ENCODE measurements at regions not wholly inside any gene's neighbourhood (a gene's known extent, or its start where the extent isn't known, plus 50 kb on each side); places are given as distances from the start of the nearest gene placed in this dataset.

DNA sequence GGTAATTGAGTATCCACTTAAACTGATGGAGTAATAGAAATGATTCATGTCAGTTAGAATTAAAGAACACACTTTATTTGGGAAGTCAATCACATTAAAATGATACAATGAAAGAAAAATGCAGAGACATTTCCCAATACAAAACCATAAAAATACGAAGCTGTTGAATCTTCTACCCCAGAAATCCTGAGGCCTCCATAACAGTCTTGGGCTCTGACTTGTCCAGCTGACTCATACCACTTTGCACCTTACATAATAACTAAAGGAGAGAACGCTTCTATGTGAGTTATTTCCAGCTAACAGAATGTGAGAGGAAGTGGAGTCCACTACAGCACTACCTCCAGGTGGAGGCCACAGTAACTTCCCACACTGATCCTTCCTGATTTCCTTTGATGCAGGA, 305.0 kb downstream of the MRPS30 start:
- H2AFZ ChIP-seq (ENCODE audit: low read length) = no peak overlapping the region
- H3K4me2 ChIP-seq (ENCODE audit: low read depth, low read length) = no peak overlapping the region
- H3K9me3 ChIP-seq (replicated peaks; ENCODE audit: insufficient read depth, low read length) = no peaks in the 10 kb centered on the region
- TF ChIP-seq CTCF (IDR thresholded peaks at IDR 0.05; ENCODE audit: low read length) (no peak), EZH2 (optimal IDR thresholded peaks at IDR 0.05; ENCODE audit: low read depth, low read length) (no peak), EZH2phosphoT487 (IDR thresholded peaks at IDR 0.05; ENCODE audit: low read length) (no peak)
- H3K9ac ChIP-seq (ENCODE audit: low read length) = no peak overlapping the region
- no peak overlapping the region for H3K4me3 ChIP-seq (ENCODE audit: low read length)
- H3F3A ChIP-seq (ENCODE audit: insufficient read depth, low read length) = no peaks in the 10 kb centered on the region
- no peaks in the 10 kb centered on the region for H3K4me1 ChIP-seq (ENCODE audit: low read length)
- no peaks in the 10 kb centered on the region for H4K20me1 ChIP-seq (ENCODE audit: insufficient read depth, low read length)
- H3K9me2 ChIP-seq (replicated peaks; ENCODE audit: insufficient read depth, low read length) = no peaks in the 10 kb centered on the region
- no peak overlapping the region for H3K27ac ChIP-seq (ENCODE audit: low read length)
- H3K27me3 ChIP-seq (replicated peaks; ENCODE audit: insufficient read depth, low read length) = no peaks in the 10 kb centered on the region
- H3K36me3 ChIP-seq (replicated peaks; ENCODE audit: insufficient read depth, low read length) = no peaks in the 10 kb centered on the region
- DNase-seq = no peak
- no peaks in the 10 kb centered on the region for H3K79me2 ChIP-seq (ENCODE audit: low read length)

DNA sequence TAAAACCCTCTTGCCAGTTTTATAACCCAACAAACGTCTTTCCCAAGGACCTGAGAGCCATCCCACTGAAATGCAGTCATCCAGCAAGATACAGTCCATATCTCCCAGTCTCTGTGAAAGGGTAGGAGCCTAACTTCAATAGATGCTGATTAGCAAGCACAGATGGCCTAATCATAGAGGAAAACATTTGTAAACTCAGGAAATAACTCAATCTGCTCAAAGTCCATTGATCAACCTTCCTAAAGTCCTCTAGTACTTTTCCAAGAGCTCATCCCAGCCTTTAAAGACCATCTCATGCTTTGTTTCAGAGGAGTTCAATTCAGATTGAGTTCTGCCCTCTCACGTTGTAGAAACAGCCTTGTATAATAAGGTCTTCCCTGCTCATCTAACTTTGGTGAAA, 324.2 kb downstream of the MRPS30 start:
- Histone ChIP-seq H3K9me2 (replicated peaks; ENCODE audit: insufficient read depth, low read length) (no peaks in the 10 kb centered on the region), H3K79me2 (ENCODE audit: low read length) (no peaks in the 10 kb centered on the region), H3K4me2 (ENCODE audit: low read depth, low read length) (no peak overlapping the region), H3F3A (ENCODE audit: insufficient read depth, low read length) (no peaks in the 10 kb centered on the region), H2AFZ (ENCODE audit: low read length) (no peak overlapping the region), H3K27me3 (replicated peaks; ENCODE audit: insufficient read depth, low read length) (no peaks in the 10 kb centered on the region), H3K9ac (ENCODE audit: low read length) (no peak overlapping the region), H3K9me3 (replicated peaks; ENCODE audit: insufficient read depth, low read length) (no peaks in the 10 kb centered on the region), H3K27ac (ENCODE audit: low read length) (no peak overlapping the region), H3K4me1 (ENCODE audit: low read length) (no peaks in the 10 kb centered on the region), H4K20me1 (ENCODE audit: insufficient read depth, low read length) (no peaks in the 10 kb centered on the region), H3K4me3 (ENCODE audit: low read length) (no peak overlapping the region), H3K36me3 (replicated peaks; ENCODE audit: insufficient read depth, low read length) (no peaks in the 10 kb centered on the region)
- no peak for DNase-seq
- TF ChIP-seq EZH2phosphoT487 (IDR thresholded peaks at IDR 0.05; ENCODE audit: low read length) = no peak
- TF ChIP-seq CTCF (IDR thresholded peaks at IDR 0.05; ENCODE audit: low read length) = no peak
- TF ChIP-seq EZH2 (optimal IDR thresholded peaks at IDR 0.05; ENCODE audit: low read depth, low read length) = no peak

- TF ChIP-seq EZH2 (optimal IDR thresholded peaks at IDR 0.05; ENCODE audit: low read depth, low read length) = no peak
- TF ChIP-seq EZH2phosphoT487 (IDR thresholded peaks at IDR 0.05; ENCODE audit: low read length) = no peak
- TF ChIP-seq CTCF (IDR thresholded peaks at IDR 0.05; ENCODE audit: low read length) = no peak
- Histone ChIP-seq H3F3A (ENCODE audit: insufficient read depth, low read length) (no peaks in the 10 kb centered on the region), H3K9me2 (replicated peaks; ENCODE audit: insufficient read depth, low read length) (no peaks in the 10 kb centered on the region), H3K4me2 (ENCODE audit: low read depth, low read length) (no peak overlapping the region), H3K27ac (ENCODE audit: low read length) (no peak overlapping the region), H3K4me3 (ENCODE audit: low read length) (no peak overlapping the region), H3K36me3 (replicated peaks; ENCODE audit: insufficient read depth, low read length) (no peaks in the 10 kb centered on the region), H3K9ac (ENCODE audit: low read length) (no peak overlapping the region), H3K4me1 (ENCODE audit: low read length) (no peaks in the 10 kb centered on the region), H3K27me3 (replicated peaks; ENCODE audit: insufficient read depth, low read length) (no peaks in the 10 kb centered on the region), H2AFZ (ENCODE audit: low read length) (no peak overlapping the region), H3K79me2 (ENCODE audit: low read length) (no peaks in the 10 kb centered on the region), H3K9me3 (replicated peaks; ENCODE audit: insufficient read depth, low read length) (no peaks in the 10 kb centered on the region), H4K20me1 (ENCODE audit: insufficient read depth, low read length) (no peaks in the 10 kb centered on the region)
- DNase-seq = no peak
Measured at GRCh38 chr5:45162974-45163373, 354.2 kb downstream of the MRPS30 start.

Measured in MM.1S (cell line).